GM23338 (cell line): ENCODE measurements at regions not wholly inside any gene's neighbourhood (a gene's known extent, or its start where the extent isn't known, plus 50 kb on each side); places are given as distances from the start of the nearest gene placed in this dataset.

Source experiments
- ATAC-seq: fragments of 200-7000 bp; cut with Tn5 transposase; 3 replicates; pipeline ENCODE4 v1.9.1; 2020
- DNase-seq: peaks from one replicate; pipeline ENCODE4 v3.0.0-alpha.2; 2015; ENCODE audit warnings: low spot score
- H2AFZ ChIP-seq: fragments of 200-600 bp; sonication (generic); 2 replicates; pipeline ENCODE4 v1.8.0; 2016; ENCODE audit warnings: antibody characterized with exemption, mild to moderate bottlenecking, moderate library complexity
- H3F3A ChIP-seq: fragments of 200-600 bp; sonication (generic); replicated peaks from 2 replicates; pipeline ENCODE4 v1.8.0; 2017; ENCODE audit warnings: antibody characterized with exemption, mixed run types, low read depth
- H3K27ac ChIP-seq: fragments of 200-600 bp; sonication (generic); 2 replicates; pipeline ENCODE4 v1.6.1; 2016; ENCODE audit warnings: low read depth
- H3K27me3 ChIP-seq: fragments of 200-600 bp; sonication (generic); 2 replicates; pipeline ENCODE4 v1.8.0; 2016; ENCODE audit warnings: mild to moderate bottlenecking, mixed run types, moderate library complexity; ENCODE audit not compliant: insufficient read depth
- H3K36me3 ChIP-seq: fragments of 200-600 bp; sonication (generic); 2 replicates; pipeline ENCODE4 v1.8.0; 2016; ENCODE audit warnings: mild to moderate bottlenecking; ENCODE audit not compliant: insufficient read depth
- H3K4me1 ChIP-seq: fragments of 200-600 bp; sonication (generic); 2 replicates; pipeline ENCODE4 v1.8.0; 2016; ENCODE audit warnings: mild to moderate bottlenecking, moderate library complexity; ENCODE audit not compliant: insufficient read depth
- H3K4me2 ChIP-seq: fragments of 200-600 bp; sonication (generic); 2 replicates; pipeline ENCODE4 v1.7.1; 2017; ENCODE audit warnings: mixed run types
- H3K4me3 ChIP-seq: fragments of 200-600 bp; sonication (generic); 2 replicates; pipeline ENCODE4 v1.6.1; 2016; ENCODE audit warnings: mixed run types
- H3K79me2 ChIP-seq: fragments of 200-600 bp; sonication (generic); replicated peaks from 2 replicates; pipeline ENCODE4 v1.8.0; 2017; ENCODE audit warnings: mild to moderate bottlenecking; ENCODE audit not compliant: insufficient read depth
- H3K9me2 ChIP-seq: fragments of 200-600 bp; sonication (generic); 2 replicates; pipeline ENCODE4 v1.8.0; 2017; ENCODE audit not compliant: insufficient read depth
- H4K20me1 ChIP-seq: fragments of 200-600 bp; sonication (generic); replicated peaks from 2 replicates; pipeline ENCODE4 v1.8.0; 2017; ENCODE audit warnings: mild to moderate bottlenecking; ENCODE audit not compliant: insufficient read depth
- H3K27ac Mint-ChIP-seq: 2 replicates; pipeline ENCODE4 v1.8.0; 2020; ENCODE audit warnings: inconsistent platforms, mild to moderate bottlenecking, moderate library complexity, mixed read lengths
- H3K27me3 Mint-ChIP-seq: 3 replicates; pipeline ENCODE4 v1.8.0; 2022; ENCODE audit warnings: low read depth, mild to moderate bottlenecking, moderate library complexity, mixed read lengths, inconsistent platforms; ENCODE audit not compliant: insufficient read depth, poor library complexity
- H3K36me3 Mint-ChIP-seq: 3 replicates; pipeline ENCODE4 v1.8.0; 2021; ENCODE audit warnings: low read depth, mild to moderate bottlenecking, inconsistent platforms, moderate library complexity, mixed read lengths
- H3K4me1 Mint-ChIP-seq: 3 replicates; pipeline ENCODE4 v1.8.0; 2020; ENCODE audit warnings: mild to moderate bottlenecking, inconsistent platforms, mixed read lengths
- H3K4me3 Mint-ChIP-seq: 3 replicates; pipeline ENCODE4 v1.8.0; 2021; ENCODE audit warnings: moderate library complexity, mild to moderate bottlenecking, inconsistent platforms, mixed read lengths
- H3K9me3 Mint-ChIP-seq: 3 replicates; pipeline ENCODE4 v1.8.0; 2020; ENCODE audit warnings: moderate library complexity, mild to moderate bottlenecking, inconsistent platforms, mixed read lengths
- CREB1 ChIP-seq: fragments of 250-450 bp; sonication (Bioruptor Pico); IDR thresholded peaks from 2 replicates; pipeline ENCODE4 v1.5.0; 2020; ENCODE audit warnings: low read depth, mild to moderate bottlenecking, moderate library complexity
- ETS1 ChIP-seq: IDR thresholded peaks from 2 replicates; pipeline ENCODE4 v1.6.1; 2016; ENCODE audit warnings: antibody characterized with exemption
- EZH2phosphoT487 ChIP-seq: fragments of 200-600 bp; sonication (generic); IDR thresholded peaks from one replicate; pipeline ENCODE4 v1.8.1; 2018; ENCODE audit warnings: antibody characterized with exemption; ENCODE audit not compliant: unreplicated experiment
- JUNB ChIP-seq: IDR thresholded peaks from one replicate; pipeline ENCODE4 v1.6.1; 2016; ENCODE audit warnings: antibody characterized with exemption; ENCODE audit not compliant: unreplicated experiment
- POLR2AphosphoS5 ChIP-seq: IDR thresholded peaks from 2 replicates; pipeline ENCODE4 v1.6.1; 2016; ENCODE audit warnings: antibody characterized with exemption, low read depth
- ZNF114 ChIP-seq: fragments of 250-450 bp; sonication (Bioruptor Pico); IDR thresholded peaks from 2 replicates; pipeline ENCODE4 v1.5.0; 2020; ENCODE audit warnings: mild to moderate bottlenecking, moderate library complexity
- ZNF331 ChIP-seq: fragments of 250-450 bp; sonication (Bioruptor Pico); IDR thresholded peaks from 2 replicates; pipeline ENCODE4 v1.5.0; 2020; ENCODE audit warnings: low read depth, mild to moderate bottlenecking, moderate library complexity
- ZNF462 ChIP-seq: fragments of 250-450 bp; sonication (Bioruptor Pico); IDR thresholded peaks from 2 replicates; pipeline ENCODE4 v1.5.0; 2020; ENCODE audit warnings: mild to moderate bottlenecking, moderate library complexity
- TF ChIP-seq, protein P1 (sequence below): IDR thresholded peaks from one replicate; pipeline ENCODE4 v1.6.1; 2018; ENCODE audit warnings: antibody characterized with exemption; ENCODE audit not compliant: unreplicated experiment
- TF ChIP-seq, protein P2 (sequence below), 2 experiments: fragments of 200-600 bp in 1 of 2; sonication (generic) in 1 of 2; conservative IDR thresholded peaks; 2 replicates each; pipeline versions ENCODE4 v1.5.1 to v1.6.1; 2016 to 2017; ENCODE audit warnings: antibody characterized with exemption in 2 of 2, low read depth in 2 of 2, mild to moderate bottlenecking in 2 of 2, moderate library complexity in 1 of 2

DNA sequence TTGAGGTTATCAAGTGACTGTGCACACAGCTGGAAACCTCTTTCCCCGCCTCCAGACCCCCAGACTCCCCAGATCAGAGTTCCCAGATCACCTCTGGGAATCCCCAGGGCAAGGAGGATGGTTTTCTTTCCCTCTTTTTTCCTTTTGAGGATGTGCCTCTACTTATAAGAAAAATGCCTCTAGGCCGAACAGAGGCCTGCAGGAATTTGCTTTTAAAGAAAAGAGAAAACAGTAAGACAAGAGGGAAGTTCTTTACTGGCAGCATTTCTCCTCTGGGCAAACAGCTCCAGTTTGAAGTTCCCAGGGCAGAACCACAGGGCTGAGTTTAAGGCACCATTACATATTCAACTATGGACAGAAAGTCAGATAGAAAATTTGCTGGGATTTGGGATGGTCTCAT is 837.9 kb upstream of the LCORL start (continued):
- TF ChIP-seq ZNF462 (CRISPR knock-in tag) (no peak), POLR2AphosphoS5 (no peak), CREB1 (CRISPR knock-in tag) (no peak), ZNF331 (CRISPR knock-in tag) (no peak)

DNA sequence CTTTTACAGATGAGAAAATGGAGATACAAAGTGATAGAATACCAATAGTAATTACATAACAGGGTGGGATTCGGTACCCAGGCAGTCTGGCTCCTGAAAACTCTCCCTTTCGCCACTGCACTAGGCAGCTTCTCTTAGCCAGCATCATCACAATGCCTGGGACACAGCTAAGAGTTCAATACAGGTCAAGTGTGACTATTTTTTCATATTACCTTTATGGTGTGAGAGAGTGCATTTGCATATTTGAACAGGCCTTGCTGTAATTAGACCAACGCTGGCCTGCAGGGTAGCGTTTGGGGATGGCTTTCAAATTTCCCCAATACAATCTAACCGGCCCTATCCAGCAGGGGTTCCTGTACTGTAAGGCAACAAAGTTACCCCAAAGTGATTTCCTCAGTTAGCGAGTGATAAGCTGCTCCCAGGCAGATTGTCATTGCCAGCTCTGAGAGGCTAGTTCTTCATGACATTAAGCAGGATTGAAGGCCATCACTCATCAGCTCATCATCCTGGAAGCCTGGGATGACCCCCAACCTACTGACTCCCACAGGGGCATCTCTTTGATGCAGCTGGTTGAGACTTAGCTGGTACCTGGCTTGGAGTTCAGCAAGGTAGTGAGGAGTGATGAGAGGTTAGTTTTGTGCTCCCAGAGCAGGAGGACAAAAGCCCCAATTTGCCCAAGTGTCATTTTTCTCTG is 836.8 kb upstream of the LCORL start:
- Histone ChIP-seq H3K4me2 (no peak overlapping the region), H3K36me3 (no peaks in the 10 kb centered on the region), H2AFZ (no peak overlapping the region), H3K27ac (no peak overlapping the region), H3K27me3 (peaks cover 3% of the 10 kb centered on the region; the same call in 1 of the 2 replicates), H3K79me2 (no peaks in the 10 kb centered on the region), H3K9me2 (0 out of 2 replicates have a peak, but pooled peaks cover 2% of the 10 kb centered on the region), H3K4me3 (no peak overlapping the region), H3F3A (no peaks in the 10 kb centered on the region), H4K20me1 (no peaks in the 10 kb centered on the region), H3K4me1 (no peaks in the 10 kb centered on the region)
- Mint-ChIP-seq H3K4me1 (peaks cover 11% of the 10 kb centered on the region), H3K27ac (no peak overlapping the region), H3K9me3 (peaks cover 3% of the 10 kb centered on the region; the same call in 1 of the 3 replicates), H3K4me3 (no peak overlapping the region), H3K27me3 (peaks cover 5% of the 10 kb centered on the region), H3K36me3 (no peaks in the 10 kb centered on the region)
- DNase-seq (no peak), ATAC-seq (peak; percentile 29; the same call in 2 of the 3 replicates)
- no peak for TF ChIP-seq EZH2phosphoT487
- no peak for TF ChIP-seq ZNF114 (CRISPR knock-in tag)
- TF ChIP-seq, protein P1, sequence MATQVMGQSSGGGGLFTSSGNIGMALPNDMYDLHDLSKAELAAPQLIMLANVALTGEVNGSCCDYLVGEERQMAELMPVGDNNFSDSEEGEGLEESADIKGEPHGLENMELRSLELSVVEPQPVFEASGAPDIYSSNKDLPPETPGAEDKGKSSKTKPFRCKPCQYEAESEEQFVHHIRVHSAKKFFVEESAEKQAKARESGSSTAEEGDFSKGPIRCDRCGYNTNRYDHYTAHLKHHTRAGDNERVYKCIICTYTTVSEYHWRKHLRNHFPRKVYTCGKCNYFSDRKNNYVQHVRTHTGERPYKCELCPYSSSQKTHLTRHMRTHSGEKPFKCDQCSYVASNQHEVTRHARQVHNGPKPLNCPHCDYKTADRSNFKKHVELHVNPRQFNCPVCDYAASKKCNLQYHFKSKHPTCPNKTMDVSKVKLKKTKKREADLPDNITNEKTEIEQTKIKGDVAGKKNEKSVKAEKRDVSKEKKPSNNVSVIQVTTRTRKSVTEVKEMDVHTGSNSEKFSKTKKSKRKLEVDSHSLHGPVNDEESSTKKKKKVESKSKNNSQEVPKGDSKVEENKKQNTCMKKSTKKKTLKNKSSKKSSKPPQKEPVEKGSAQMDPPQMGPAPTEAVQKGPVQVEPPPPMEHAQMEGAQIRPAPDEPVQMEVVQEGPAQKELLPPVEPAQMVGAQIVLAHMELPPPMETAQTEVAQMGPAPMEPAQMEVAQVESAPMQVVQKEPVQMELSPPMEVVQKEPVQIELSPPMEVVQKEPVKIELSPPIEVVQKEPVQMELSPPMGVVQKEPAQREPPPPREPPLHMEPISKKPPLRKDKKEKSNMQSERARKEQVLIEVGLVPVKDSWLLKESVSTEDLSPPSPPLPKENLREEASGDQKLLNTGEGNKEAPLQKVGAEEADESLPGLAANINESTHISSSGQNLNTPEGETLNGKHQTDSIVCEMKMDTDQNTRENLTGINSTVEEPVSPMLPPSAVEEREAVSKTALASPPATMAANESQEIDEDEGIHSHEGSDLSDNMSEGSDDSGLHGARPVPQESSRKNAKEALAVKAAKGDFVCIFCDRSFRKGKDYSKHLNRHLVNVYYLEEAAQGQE: no peak
- TF ChIP-seq CREB1 (CRISPR knock-in tag): no peak
- TF ChIP-seq JUNB: no peak
- TF ChIP-seq, protein P2, sequence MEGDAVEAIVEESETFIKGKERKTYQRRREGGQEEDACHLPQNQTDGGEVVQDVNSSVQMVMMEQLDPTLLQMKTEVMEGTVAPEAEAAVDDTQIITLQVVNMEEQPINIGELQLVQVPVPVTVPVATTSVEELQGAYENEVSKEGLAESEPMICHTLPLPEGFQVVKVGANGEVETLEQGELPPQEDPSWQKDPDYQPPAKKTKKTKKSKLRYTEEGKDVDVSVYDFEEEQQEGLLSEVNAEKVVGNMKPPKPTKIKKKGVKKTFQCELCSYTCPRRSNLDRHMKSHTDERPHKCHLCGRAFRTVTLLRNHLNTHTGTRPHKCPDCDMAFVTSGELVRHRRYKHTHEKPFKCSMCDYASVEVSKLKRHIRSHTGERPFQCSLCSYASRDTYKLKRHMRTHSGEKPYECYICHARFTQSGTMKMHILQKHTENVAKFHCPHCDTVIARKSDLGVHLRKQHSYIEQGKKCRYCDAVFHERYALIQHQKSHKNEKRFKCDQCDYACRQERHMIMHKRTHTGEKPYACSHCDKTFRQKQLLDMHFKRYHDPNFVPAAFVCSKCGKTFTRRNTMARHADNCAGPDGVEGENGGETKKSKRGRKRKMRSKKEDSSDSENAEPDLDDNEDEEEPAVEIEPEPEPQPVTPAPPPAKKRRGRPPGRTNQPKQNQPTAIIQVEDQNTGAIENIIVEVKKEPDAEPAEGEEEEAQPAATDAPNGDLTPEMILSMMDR (conservative IDR thresholded peaks at IDR 0.05; ENCODE audit: low read depth in 2 of 2): no peak
- no peak for TF ChIP-seq ETS1
- TF ChIP-seq ZNF331 (CRISPR knock-in tag): no peak
